H9 (cell line): ENCODE measurements at regions not wholly inside any gene's neighbourhood (a gene's known extent, or its start where the extent isn't known, plus 50 kb on each side); places are given as distances from the start of the nearest gene placed in this dataset.

Experiments
- DNase-seq: peaks from one replicate; pipeline ENCODE4 v3.0.0-alpha.2; 2017
- H2AFZ ChIP-seq: one replicate; pipeline ENCODE4 v1.6.1; 2013; ENCODE audit warnings: mild to moderate bottlenecking, low read length, control low read depth, moderate library complexity
- H2AK5ac ChIP-seq: 2 replicates; pipeline ENCODE4 v1.6.1; 2013; ENCODE audit warnings: low read length, control low read depth, mixed read lengths; ENCODE audit not compliant: insufficient read length
- H2BK120ac ChIP-seq: one replicate; pipeline ENCODE4 v1.6.1; 2013; ENCODE audit warnings: low read depth, mild to moderate bottlenecking, low read length, control low read depth, inconsistent platforms; ENCODE audit not compliant: poor library complexity, severe bottlenecking
- H2BK12ac ChIP-seq: 2 replicates; pipeline ENCODE4 v1.6.1; 2013; ENCODE audit warnings: low read length, control low read depth, mixed read lengths, low read depth; ENCODE audit not compliant: insufficient read length
- H2BK15ac ChIP-seq: 2 replicates; pipeline ENCODE4 v1.6.1; 2013; ENCODE audit warnings: low read depth, low read length, control low read depth
- H2BK20ac ChIP-seq: one replicate; pipeline ENCODE4 v1.6.1; 2013; ENCODE audit warnings: low read depth, mild to moderate bottlenecking, low read length, control low read depth, inconsistent platforms; ENCODE audit not compliant: poor library complexity, severe bottlenecking
- H2BK5ac ChIP-seq: 2 replicates; pipeline ENCODE4 v1.6.1; 2013; ENCODE audit warnings: low read length, control low read depth, mixed read lengths; ENCODE audit not compliant: insufficient read length
- H3K14ac ChIP-seq: 2 replicates; pipeline ENCODE4 v1.6.1; 2013; ENCODE audit warnings: low read length, control low read depth; ENCODE audit not compliant: insufficient read depth
- H3K18ac ChIP-seq: 2 replicates; pipeline ENCODE4 v1.6.1; 2013; ENCODE audit warnings: low read depth, mild to moderate bottlenecking, mixed read lengths, low read length, control low read depth; ENCODE audit not compliant: insufficient read length
- H3K23ac ChIP-seq: 2 replicates; pipeline ENCODE4 v1.6.1; 2013; ENCODE audit warnings: low read length, control low read depth, mixed read lengths, low read depth; ENCODE audit not compliant: insufficient read length
- H3K23me2 ChIP-seq: 2 replicates; pipeline ENCODE4 v1.6.1; 2013; ENCODE audit warnings: low read depth, mild to moderate bottlenecking, mixed read lengths, low read length, control low read depth; ENCODE audit not compliant: insufficient read length, poor library complexity, severe bottlenecking
- H3K27ac ChIP-seq: 2 replicates; pipeline ENCODE4 v1.5.1; 2013; ENCODE audit warnings: low read length, control low read depth, mixed read lengths, low read depth; ENCODE audit not compliant: insufficient read length
- H3K27me3 ChIP-seq: 2 replicates; pipeline ENCODE4 v1.6.1; 2013; ENCODE audit warnings: low read length, control low read depth, inconsistent platforms; ENCODE audit not compliant: insufficient read depth
- H3K4ac ChIP-seq: 2 replicates; pipeline ENCODE4 v1.6.1; 2013; ENCODE audit warnings: low read depth, mild to moderate bottlenecking, control low read depth, inconsistent platforms, low read length, moderate library complexity
- H3K4me1 ChIP-seq: 2 replicates; pipeline ENCODE4 v1.6.1; 2013; ENCODE audit warnings: low read length, control low read depth, inconsistent platforms; ENCODE audit not compliant: insufficient read depth
- H3K4me2 ChIP-seq: 2 replicates; pipeline ENCODE4 v1.6.1; 2013; ENCODE audit warnings: low read length, control low read depth, mixed read lengths; ENCODE audit not compliant: insufficient read length, insufficient read depth
- H3K56ac ChIP-seq: 2 replicates; pipeline ENCODE4 v1.6.1; 2013; ENCODE audit warnings: low read depth, mild to moderate bottlenecking, mixed read lengths, low read length, control low read depth; ENCODE audit not compliant: insufficient read length
- H3K79me1 ChIP-seq: 2 replicates; pipeline ENCODE4 v1.6.1; 2013; ENCODE audit warnings: low read depth, mild to moderate bottlenecking, moderate library complexity, low read length, control low read depth, inconsistent platforms; ENCODE audit not compliant: insufficient read depth, poor library complexity, severe bottlenecking
- H3K79me2 ChIP-seq: 2 replicates; pipeline ENCODE4 v1.6.1; 2013; ENCODE audit warnings: low read length, control low read depth, inconsistent platforms; ENCODE audit not compliant: insufficient read depth
- H3K9ac ChIP-seq: 2 replicates; pipeline ENCODE4 v1.6.1; 2013; ENCODE audit warnings: low read length, control low read depth, mixed read lengths; ENCODE audit not compliant: insufficient read length; ENCODE audit errors: extremely low read depth
- H3K9me3 ChIP-seq: one replicate; pipeline ENCODE4 v1.6.1; 2013; ENCODE audit warnings: low read depth, low read length, inconsistent platforms; ENCODE audit not compliant: control insufficient read depth
- H3T11ph ChIP-seq: one replicate; pipeline ENCODE4 v1.6.1; 2013; ENCODE audit warnings: mild to moderate bottlenecking, low read length, control low read depth, inconsistent platforms
- H4K20me1 ChIP-seq: one replicate; pipeline ENCODE4 v1.6.1; 2013; ENCODE audit not compliant: control insufficient read depth, insufficient read length, insufficient read depth
- H4K5ac ChIP-seq: 2 replicates; pipeline ENCODE4 v1.6.1; 2013; ENCODE audit warnings: low read depth, mild to moderate bottlenecking, mixed read lengths, low read length, control low read depth; ENCODE audit not compliant: insufficient read length
- H4K8ac ChIP-seq: replicated peaks from 2 replicates; pipeline ENCODE4 v1.6.1; 2013; ENCODE audit warnings: low read length, control low read depth, mixed read lengths, low read depth; ENCODE audit not compliant: insufficient read length
- H4K91ac ChIP-seq: 2 replicates; pipeline ENCODE4 v1.6.1; 2013; ENCODE audit warnings: low read depth, mild to moderate bottlenecking, moderate library complexity, mixed read lengths, low read length, control low read depth; ENCODE audit not compliant: insufficient read length
- H3K27ac Mint-ChIP-seq, 3 experiments: 2 replicates in 2 of 3; 3 replicates in 1 of 3; pipeline ENCODE4 v1.8.0; 2020 to 2021; ENCODE audit warnings: mixed read lengths in 3 of 3, mild to moderate bottlenecking in 1 of 3, moderate library complexity in 1 of 3
- H3K27me3 Mint-ChIP-seq: 2 replicates; pipeline ENCODE4 v1.8.0; 2021; ENCODE audit warnings: low read depth, mild to moderate bottlenecking, moderate library complexity, mixed read lengths
- H3K36me3 Mint-ChIP-seq, 3 experiments: 2 replicates in 2 of 3; 3 replicates in 1 of 3; pipeline ENCODE4 v1.8.0; 2020 to 2021; ENCODE audit warnings: low read depth in 3 of 3, mixed read lengths in 3 of 3; ENCODE audit not compliant: insufficient read depth in 1 of 3
- H3K4me1 Mint-ChIP-seq, 2 experiments: 2 replicates each; pipeline ENCODE4 v1.8.0; 2020; ENCODE audit warnings: mixed read lengths in 2 of 2
- H3K4me3 Mint-ChIP-seq, 2 experiments: 2 replicates in 1 of 2; 3 replicates in 1 of 2; pipeline ENCODE4 v1.8.0; 2020 to 2021; ENCODE audit warnings: mild to moderate bottlenecking in 2 of 2, mixed read lengths in 2 of 2, moderate library complexity in 1 of 2
- H3K9me3 Mint-ChIP-seq, 2 experiments: 2 replicates in 1 of 2; 3 replicates in 1 of 2; pipeline ENCODE4 v1.8.0; 2020; ENCODE audit warnings: mild to moderate bottlenecking in 2 of 2, mixed read lengths in 2 of 2, moderate library complexity in 1 of 2
- CTCF ChIP-seq: fragments of 200-600 bp; sonication (generic); conservative IDR thresholded peaks from 3 replicates; pipeline ENCODE4 v1.8.0; 2021; ENCODE audit warnings: antibody characterized with exemption, mild to moderate bottlenecking
- WGBS: extraction: QIAGEN DNeasy Blood & Tissue Kit; methylation state at CpG from one replicate; pipeline ENCODE4 v1.1.7; 2013; ENCODE audit warnings: missing lambda C conversion rate, low lambda C conversion rate, mixed read lengths; ENCODE audit not compliant: insufficient read length; ENCODE audit errors: extremely low coverage; 5-methylcytosine and 5-hydroxymethylcytosine counted together

- no peak overlapping the region for H4K5ac ChIP-seq
- H2BK12ac ChIP-seq, result no peak overlapping the region
- no peak overlapping the region for H3K4me2 ChIP-seq
- H2BK20ac ChIP-seq, result no peak overlapping the region
- no peak overlapping the region for H3K56ac ChIP-seq
- no peak for TF ChIP-seq CTCF
- H2AK5ac ChIP-seq, result no peak overlapping the region
- peaks cover 2% of the 10 kb centered on the region for H4K20me1 ChIP-seq
- H3K36me3 Mint-ChIP-seq, result no peaks in the 10 kb centered on the region; a peak in 1 of 7 replicates
- no peaks in the 10 kb centered on the region; the same call in 1 of the 2 replicates for H3K4me1 ChIP-seq
- WGBS, result no CpG with 5 or more reads among the region's 4 CpGs
- H2BK15ac ChIP-seq, result no peak overlapping the region
- H2BK120ac ChIP-seq, result no peak overlapping the region
- no peak overlapping the region; the same call in 1 of the 2 replicates for H3K14ac ChIP-seq
- no peak overlapping the region for H3K4ac ChIP-seq
- H2BK5ac ChIP-seq, result no peak overlapping the region
- no peak overlapping the region for H4K8ac ChIP-seq
- H2AFZ ChIP-seq, result no peak overlapping the region
- no peaks in the 10 kb centered on the region for H3K23me2 ChIP-seq
- no peak for DNase-seq
- H3K23ac ChIP-seq, result no peak overlapping the region
- H3K9me3 Mint-ChIP-seq, result no peaks in the 10 kb centered on the region
- no peak overlapping the region for H4K91ac ChIP-seq
- H3K9ac ChIP-seq, result no peak overlapping the region
- H3T11ph ChIP-seq, result no peak overlapping the region
- no peaks in the 10 kb centered on the region for H3K9me3 ChIP-seq
- peaks cover 20 to 26% of the 10 kb centered on the region in 2 experiments for H3K4me1 Mint-ChIP-seq
- H3K27me3 Mint-ChIP-seq, result peaks cover 3% of the 10 kb centered on the region
- no peaks in the 10 kb centered on the region for H3K79me1 ChIP-seq
- no peak overlapping the region for H3K4me3 Mint-ChIP-seq
- no peak overlapping the region for H3K27ac Mint-ChIP-seq
- H3K27ac ChIP-seq, result no peak overlapping the region
- H3K18ac ChIP-seq, result no peak overlapping the region
- no peaks in the 10 kb centered on the region for H3K27me3 ChIP-seq
- no peaks in the 10 kb centered on the region for H3K79me2 ChIP-seq
Observed at GRCh38 chr5:34562791-34563190, 93.3 kb upstream of the RAI14 start.
